ENCODE measurements at regions not wholly inside any gene's neighbourhood (a gene's known extent, or its start where the extent isn't known, plus 50 kb on each side); places are given as distances from the start of the nearest gene placed in this dataset.

DNA sequence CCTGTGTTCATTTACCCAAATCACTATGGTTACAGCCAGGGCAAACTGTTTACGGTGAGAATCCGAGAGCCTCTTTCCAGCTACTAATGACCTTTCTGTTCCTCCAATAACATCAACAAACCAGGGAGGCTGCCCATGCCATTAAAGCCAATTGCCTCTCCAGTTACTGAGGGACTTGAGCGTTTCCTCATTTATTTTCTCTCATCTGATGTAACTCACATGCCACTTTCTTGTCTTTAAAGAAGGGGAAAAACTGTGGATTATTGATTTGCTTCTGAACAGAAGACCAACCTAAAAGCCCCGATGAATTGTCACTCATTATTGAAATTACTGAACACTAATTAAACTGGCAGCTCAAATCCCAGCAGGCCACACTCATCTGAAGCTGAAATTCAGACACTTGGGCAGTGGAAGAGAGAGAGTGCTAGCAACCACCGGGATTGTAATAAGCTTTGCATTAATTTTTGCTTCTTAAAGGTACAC lies 595.8 kb upstream of the MKI67 start:
- H3K27me3 Mint-ChIP-seq: peaks cover 0 to 7% (median 0%) of the 10 kb centered on the region in 5 donors
- peaks cover 0 to 2% (median 0%) of the 10 kb centered on the region in 4 donors for H3K4me1 Mint-ChIP-seq
- ATAC-seq (no peak), DNase-seq (no peak)
- POLR2A ChIA-PET: no interaction called here
- no peaks in the 10 kb centered on the region for H3K36me3 Mint-ChIP-seq
- no peak overlapping the region for H3K4me3 Mint-ChIP-seq
- peaks cover 0 to 2% (median 0%) of the 10 kb centered on the region in 9 donors for H3K9me3 Mint-ChIP-seq
- no peak overlapping the region for H3K27ac Mint-ChIP-seq

GRCh38 chr10:128722947-128723346 lies 596.7 kb upstream of the MKI67 start:
- Mint-ChIP-seq H3K27ac (no peak overlapping the region), H3K4me1 (no peaks in the 10 kb centered on the region), H3K27me3 (peaks cover 0 to 3% (median 0%) of the 10 kb centered on the region in 5 donors), H3K36me3 (no peaks in the 10 kb centered on the region), H3K9me3 (peaks cover 0 to 2% (median 0%) of the 10 kb centered on the region in 9 donors), H3K4me3 (no peak overlapping the region)
- no peak for DNase-seq
- no peak for ATAC-seq
- POLR2A ChIA-PET: no interaction called here

DNA sequence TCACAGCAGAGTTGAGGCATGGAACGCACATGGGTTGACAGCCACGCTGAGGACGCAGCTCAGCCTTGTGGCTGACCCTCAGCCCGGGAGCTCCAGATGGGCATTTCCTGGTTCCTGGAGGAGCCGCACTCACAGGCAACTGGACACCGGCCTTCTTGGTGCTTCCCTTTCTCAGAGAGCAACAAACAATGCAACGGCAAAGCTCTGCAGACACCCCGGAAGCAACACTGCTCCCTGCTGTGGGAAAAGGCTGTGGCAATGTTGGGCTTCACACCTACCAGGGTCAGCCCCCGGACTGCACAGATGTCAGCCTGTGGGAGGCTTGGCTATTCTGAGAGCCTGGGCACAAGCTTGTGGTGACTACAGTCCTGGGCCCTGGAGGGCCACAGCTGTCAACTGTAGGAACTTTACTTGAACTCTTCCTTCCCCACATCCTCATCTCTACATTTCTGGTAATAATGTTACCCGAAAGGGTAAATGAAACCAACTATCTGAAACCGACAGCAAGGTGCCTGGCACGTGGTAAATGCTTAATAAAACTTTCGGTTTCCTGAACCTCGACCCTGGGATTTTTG lies 597.5 kb upstream of the MKI67 start:
- Mint-ChIP-seq H3K9me3 (no peaks in the 10 kb centered on the region), H3K4me1 (no peaks in the 10 kb centered on the region), H3K27me3 (peaks cover 0 to 3% (median 0%) of the 10 kb centered on the region in 5 donors), H3K36me3 (no peaks in the 10 kb centered on the region), H3K4me3 (no peak overlapping the region), H3K27ac (no peak overlapping the region)
- DNase-seq (no peak), ATAC-seq (no peak)
- POLR2A ChIA-PET: no interaction called here

GRCh38 chr10:128725531-128725930 lies 599.3 kb upstream of the MKI67 start:
- DNase-seq: no peak
- POLR2A ChIA-PET: no interaction called here
- H3K4me3 Mint-ChIP-seq: no peak overlapping the region
- H3K27me3 Mint-ChIP-seq: peaks cover 0 to 3% (median 0%) of the 10 kb centered on the region in 5 donors
- no peaks in the 10 kb centered on the region for H3K9me3 Mint-ChIP-seq
- no peaks in the 10 kb centered on the region for H3K4me1 Mint-ChIP-seq
- no peak overlapping the region for H3K27ac Mint-ChIP-seq
- no peaks in the 10 kb centered on the region for H3K36me3 Mint-ChIP-seq
- no peak for ATAC-seq

- Mint-ChIP-seq H3K27ac (no peak overlapping the region), H3K4me1 (no peaks in the 10 kb centered on the region), H3K36me3 (no peaks in the 10 kb centered on the region), H3K4me3 (no peak overlapping the region), H3K9me3 (no peaks in the 10 kb centered on the region), H3K27me3 (peaks cover 0 to 7% (median 0%) of the 10 kb centered on the region in 5 donors)
- DNase-seq (no peak), ATAC-seq (no peak)
- POLR2A ChIA-PET: no interaction called here
Observed at GRCh38 chr10:128727114-128727513, 600.9 kb upstream of the MKI67 start.

DNA sequence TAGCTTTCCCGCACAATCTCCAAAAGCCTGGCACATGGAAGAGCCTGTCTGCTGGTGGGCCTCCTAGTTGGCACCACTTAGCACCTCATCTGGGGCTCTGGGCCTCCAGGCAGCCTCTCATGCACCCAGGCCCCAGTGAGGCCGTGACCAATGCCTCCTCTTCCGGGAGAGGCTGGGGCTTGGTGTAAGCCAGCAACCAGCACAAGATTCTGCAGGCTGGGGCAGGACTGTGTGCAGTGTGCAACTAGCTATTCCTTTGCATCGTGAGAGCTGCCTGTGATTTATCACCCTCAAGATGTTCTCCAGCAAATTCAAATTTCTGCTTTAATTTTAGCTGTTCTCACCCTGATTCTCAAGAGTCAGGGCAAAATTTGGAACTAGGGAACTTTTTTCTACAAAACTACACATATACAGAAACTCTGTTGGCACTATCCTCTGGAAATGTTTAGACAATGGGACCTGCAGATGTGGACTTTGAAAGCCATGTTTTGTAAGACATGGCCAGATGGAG lies 603.7 kb upstream of the MKI67 start:
- Mint-ChIP-seq H3K27ac (no peak overlapping the region), H3K4me1 (no peaks in the 10 kb centered on the region), H3K36me3 (no peaks in the 10 kb centered on the region), H3K9me3 (no peaks in the 10 kb centered on the region), H3K27me3 (peaks cover 0 to 12% (median 0%) of the 10 kb centered on the region in 5 donors), H3K4me3 (no peak overlapping the region)
- POLR2A ChIA-PET: no interaction called here
- DNase-seq: no peak
- no peak for ATAC-seq

DNA sequence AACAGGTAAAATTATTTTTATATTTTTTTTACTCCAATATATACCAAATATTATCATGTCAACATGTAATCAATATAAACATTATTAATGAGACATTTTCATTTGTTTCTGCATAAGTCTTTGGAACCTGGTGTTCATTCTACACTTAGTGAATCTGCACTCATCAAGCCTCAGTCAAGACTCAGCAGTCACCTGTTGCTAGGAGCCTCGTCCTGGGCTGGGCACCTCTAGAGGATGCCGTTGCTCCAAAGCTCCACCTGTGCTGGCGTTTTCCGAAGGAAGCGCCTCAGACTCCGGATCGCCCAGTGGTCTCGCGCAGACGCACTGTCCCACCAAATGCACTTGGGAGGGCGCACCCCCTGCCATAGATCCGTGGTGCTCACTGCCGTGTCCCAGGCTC lies 604.7 kb upstream of the MKI67 start:
- no peak for DNase-seq
- Mint-ChIP-seq H3K27me3 (peaks cover 0 to 14% (median 0%) of the 10 kb centered on the region in 5 donors), H3K4me1 (no peaks in the 10 kb centered on the region), H3K27ac (no peak overlapping the region), H3K4me3 (no peak overlapping the region), H3K36me3 (no peaks in the 10 kb centered on the region), H3K9me3 (no peaks in the 10 kb centered on the region)
- POLR2A ChIA-PET: no interaction called here
- ATAC-seq: no peak

- ATAC-seq (no peak), DNase-seq (no peak)
- Mint-ChIP-seq H3K27me3 (peaks cover 0 to 14% (median 0%) of the 10 kb centered on the region in 5 donors), H3K9me3 (no peaks in the 10 kb centered on the region), H3K4me3 (no peak overlapping the region), H3K4me1 (no peaks in the 10 kb centered on the region), H3K36me3 (no peaks in the 10 kb centered on the region), H3K27ac (peak overlapping the region in 1 of 10 donors; percentile 42)
- POLR2A ChIA-PET: no interaction called here
Observed at GRCh38 chr10:128734161-128734560, 607.9 kb upstream of the MKI67 start.

GRCh38 chr10:128734734-128735133 lies 608.5 kb upstream of the MKI67 start:
- ATAC-seq (no peak), DNase-seq (no peak)
- H3K9me3 Mint-ChIP-seq: no peaks in the 10 kb centered on the region
- no peaks in the 10 kb centered on the region for H3K36me3 Mint-ChIP-seq
- POLR2A ChIA-PET: no interaction called here
- peaks cover 0 to 14% (median 0%) of the 10 kb centered on the region in 5 donors for H3K27me3 Mint-ChIP-seq
- H3K4me3 Mint-ChIP-seq: peak overlapping the region in 1 of 10 donors; percentile 2
- no peaks in the 10 kb centered on the region for H3K4me1 Mint-ChIP-seq
- H3K27ac Mint-ChIP-seq: no peak overlapping the region

- POLR2A ChIA-PET: no interaction called here
- Mint-ChIP-seq H3K4me3 (no peak overlapping the region), H3K36me3 (no peaks in the 10 kb centered on the region), H3K27me3 (peaks cover 0 to 16% (median 6%) of the 10 kb centered on the region in 5 donors), H3K9me3 (no peaks in the 10 kb centered on the region), H3K4me1 (no peaks in the 10 kb centered on the region), H3K27ac (no peak overlapping the region)
- DNase-seq (no peak), ATAC-seq (no peak)
Observed at GRCh38 chr10:128735996-128736395, 609.8 kb upstream of the MKI67 start.

- H3K36me3 Mint-ChIP-seq: no peaks in the 10 kb centered on the region
- POLR2A ChIA-PET: no interaction called here
- no peaks in the 10 kb centered on the region for H3K9me3 Mint-ChIP-seq
- DNase-seq (no peak), ATAC-seq (no peak)
- H3K4me3 Mint-ChIP-seq: no peak overlapping the region
- peaks cover 4 to 23% (median 10%) of the 10 kb centered on the region in 5 donors for H3K27me3 Mint-ChIP-seq
- no peaks in the 10 kb centered on the region for H3K4me1 Mint-ChIP-seq
- no peak overlapping the region for H3K27ac Mint-ChIP-seq
Observed at GRCh38 chr10:128738386-128738915, 612.2 kb upstream of the MKI67 start.

DNA sequence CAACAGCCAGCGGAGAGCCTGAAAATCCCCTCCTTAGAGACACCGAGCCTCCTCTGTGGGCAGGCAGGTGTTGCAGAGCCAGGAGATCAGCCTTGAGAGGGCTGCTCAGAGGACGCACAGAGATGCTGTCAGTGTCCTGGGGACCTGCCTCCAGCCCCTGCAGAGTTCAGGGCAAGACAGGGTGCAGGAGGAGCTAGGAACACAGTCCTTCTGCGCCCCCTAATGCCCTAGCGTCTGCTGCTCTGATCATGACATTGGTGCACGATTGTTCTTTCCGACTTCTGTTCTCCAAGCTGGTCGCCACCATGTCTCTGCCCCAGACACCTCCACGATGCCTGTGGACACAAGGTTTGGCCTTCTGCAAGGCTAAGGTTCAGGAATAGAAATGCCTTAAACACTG lies 613.7 kb upstream of the MKI67 start:
- ATAC-seq (no peak), DNase-seq (no peak)
- peaks cover 4 to 27% (median 11%) of the 10 kb centered on the region in 5 donors for H3K27me3 Mint-ChIP-seq
- H3K4me3 Mint-ChIP-seq: no peak overlapping the region
- no peaks in the 10 kb centered on the region for H3K36me3 Mint-ChIP-seq
- H3K4me1 Mint-ChIP-seq: no peaks in the 10 kb centered on the region
- POLR2A ChIA-PET: no interaction called here
- no peaks in the 10 kb centered on the region for H3K9me3 Mint-ChIP-seq
- peak overlapping the region in 1 of 10 donors; percentile 46 for H3K27ac Mint-ChIP-seq

DNA sequence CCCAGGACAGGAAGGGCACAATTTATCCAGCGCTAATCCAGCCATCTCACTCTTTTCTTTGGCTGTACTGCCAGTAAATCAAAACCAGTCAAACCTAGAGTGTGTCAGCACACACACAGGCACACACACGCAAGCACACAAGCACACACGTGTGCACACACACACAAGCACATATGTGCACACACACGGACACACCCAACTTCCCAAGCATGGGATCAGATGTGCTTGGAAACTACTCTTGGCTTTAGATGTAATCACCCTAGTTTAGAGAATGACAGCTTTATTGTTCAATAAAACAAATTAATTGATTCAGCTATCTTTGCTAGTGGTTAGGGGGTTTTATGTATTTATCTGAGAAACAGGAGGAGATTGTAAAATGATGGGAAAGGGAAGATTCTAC lies 615.0 kb upstream of the MKI67 start:
- H3K9me3 Mint-ChIP-seq: peaks cover 0 to 2% (median 0%) of the 10 kb centered on the region in 9 donors
- POLR2A ChIA-PET: no interaction called here
- no peak overlapping the region for H3K4me3 Mint-ChIP-seq

DNA sequence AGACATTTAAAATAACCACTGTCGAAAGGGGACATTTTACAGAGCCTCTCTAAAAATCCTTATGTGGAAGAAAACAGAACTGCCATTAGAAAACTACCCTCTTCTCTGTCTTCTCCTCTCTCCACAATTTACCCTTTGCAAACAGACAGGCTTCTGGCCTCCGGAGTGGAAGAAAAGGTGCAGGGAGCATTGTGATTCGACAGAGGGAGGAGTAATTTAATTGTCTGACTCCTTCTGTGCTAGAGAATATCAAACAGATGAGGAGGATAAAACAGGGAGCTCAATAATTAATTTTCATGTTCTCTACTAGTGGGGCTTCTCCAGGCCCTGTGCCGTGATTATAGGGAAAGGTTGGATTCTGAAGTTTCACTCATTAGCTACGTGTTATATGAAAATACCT lies 615.5 kb upstream of the MKI67 start:
- Mint-ChIP-seq H3K36me3 (no peaks in the 10 kb centered on the region), H3K9me3 (peaks cover 0 to 2% (median 0%) of the 10 kb centered on the region in 9 donors), H3K4me1 (no peaks in the 10 kb centered on the region), H3K4me3 (no peak overlapping the region), H3K27ac (no peak overlapping the region), H3K27me3 (peaks cover 9 to 40% (median 18%) of the 10 kb centered on the region in 5 donors)
- no peak for ATAC-seq
- POLR2A ChIA-PET: no interaction called here
- no peak for DNase-seq

More for the DNA sequence above, 615.0 kb upstream of the MKI67 start:
- H3K27ac Mint-ChIP-seq: no peak overlapping the region
- H3K36me3 Mint-ChIP-seq: no peaks in the 10 kb centered on the region
- DNase-seq (no peak), ATAC-seq (no peak)
- H3K4me1 Mint-ChIP-seq: no peaks in the 10 kb centered on the region
- H3K27me3 Mint-ChIP-seq: peaks cover 9 to 40% (median 17%) of the 10 kb centered on the region in 5 donors
